AG04450 (cell line): ENCODE measurements at regions not wholly inside any gene's neighbourhood (a gene's known extent, or its start where the extent isn't known, plus 50 kb on each side); places are given as distances from the start of the nearest gene placed in this dataset.
"Not testable (repeated sequence)": the region's sequence is repeated elsewhere in the genome, so short reads cannot be mapped to it uniquely, and the experiment has no call there.

Experiments
- CTCF ChIA-PET: fragments of 300-600, 350-600 bp; formaldehyde crosslinking; extraction: SDS; loops from one replicate; lab custom pipeline; 2022; ENCODE audit warnings: antibody characterized with exemption, inconsistent platforms; lab: Charles Lee
- POLR2A ChIA-PET: fragments of 350-600 bp; formaldehyde crosslinking; extraction: SDS; loops from one replicate; lab custom pipeline; 2021; ENCODE audit warnings: antibody characterized with exemption, inconsistent platforms; lab: Yijun Ruan, JAX
- DNase-seq: peaks from one replicate; pipeline ENCODE4 v3.0.0-alpha.2; 2011; ENCODE audit warnings: low read depth, low spot score
- H3K27ac ChIP-seq: one replicate; pipeline ENCODE4 v1.5.1; 2012; ENCODE audit warnings: low read depth, low read length, control low read depth
- H3K27me3 ChIP-seq: one replicate; pipeline ENCODE4 v1.6.0; 2012; ENCODE audit warnings: low read length; ENCODE audit not compliant: control insufficient read depth, insufficient read depth
- H3K4me3 ChIP-seq: 2 replicates; pipeline ENCODE4 v1.5.1; 2011; ENCODE audit warnings: mild to moderate bottlenecking, low read depth, low read length, control low read depth
- H3K9me3 ChIP-seq: 2 replicates; pipeline ENCODE4 v1.5.1; 2012; ENCODE audit warnings: low read length; ENCODE audit not compliant: control insufficient read depth, insufficient read depth
- CTCF ChIP-seq: IDR thresholded peaks from 2 replicates; pipeline ENCODE4 v1.5.1; 2011; ENCODE audit warnings: low read depth, low read length, control low read depth, inconsistent platforms

GRCh38 chr6:16993396-16993795, 108.5 kb upstream of the STMND1 start:
- H3K27me3 ChIP-seq, result no peaks in the 10 kb centered on the region
- no peak overlapping the region for H3K27ac ChIP-seq
- CTCF ChIA-PET, result no interaction called here
- no peak overlapping the region for H3K4me3 ChIP-seq
- no peak for TF ChIP-seq CTCF
- POLR2A ChIA-PET, result no interaction called here
- H3K9me3 ChIP-seq, result peaks cover 6% of the 10 kb centered on the region
- DNase-seq, result no peak

- no peak for TF ChIP-seq CTCF
- ChIA-PET CTCF (no interaction called here), POLR2A (no interaction called here)
- Histone ChIP-seq H3K27me3 (no peaks in the 10 kb centered on the region), H3K27ac (no peak overlapping the region), H3K4me3 (no peak overlapping the region), H3K9me3 (peaks cover 10% of the 10 kb centered on the region)
- no peak for DNase-seq
Measured at GRCh38 chr6:16991981-16992629, 109.7 kb upstream of the STMND1 start.

- POLR2A ChIA-PET, result interaction anchor here (0.7 kb wide), 1 partner anchor 271 kb away, joined by 3 read pairs; no protein-coding TSS in a partner anchor
- H3K4me3 ChIP-seq, H3K27me3 ChIP-seq, H3K9me3 ChIP-seq, CTCF ChIA-PET, H3K27ac ChIP-seq, DNase-seq: not testable (repeated sequence)
Measured at GRCh38 chr6:16989976-16990375, 111.9 kb upstream of the STMND1 start.

- H3K9me3 ChIP-seq, result peaks cover 10% of the 10 kb centered on the region
- H3K4me3 ChIP-seq, result no peak overlapping the region
- no peak overlapping the region for H3K27ac ChIP-seq
- CTCF ChIA-PET, result no interaction called here
- DNase-seq, result no peak
- no peak for TF ChIP-seq CTCF
- H3K27me3 ChIP-seq, result no peaks in the 10 kb centered on the region
- POLR2A ChIA-PET, result interaction anchor here (0.7 kb wide), 1 partner anchor 270 kb away, joined by 3 read pairs; no protein-coding TSS in a partner anchor
Measured at GRCh38 chr6:16989382-16989781, 112.5 kb upstream of the STMND1 start.

- TF ChIP-seq CTCF, result no peak
- H3K27ac ChIP-seq, result no peak overlapping the region
- ChIA-PET CTCF (no interaction called here), POLR2A (interaction anchor here (0.6 kb wide), 1 partner anchor 9 kb away, joined by 3 read pairs; no protein-coding TSS in a partner anchor)
- no peaks in the 10 kb centered on the region for H3K27me3 ChIP-seq
- peaks cover 10% of the 10 kb centered on the region for H3K9me3 ChIP-seq
- DNase-seq, result no peak
- no peak overlapping the region for H3K4me3 ChIP-seq
Measured at GRCh38 chr6:16987996-16988395, 113.9 kb upstream of the STMND1 start.
